ENCODE measurements at regions not wholly inside any gene's neighbourhood (a gene's known extent, or its start where the extent isn't known, plus 50 kb on each side); places are given as distances from the start of the nearest gene placed in this dataset.
A peak's percentile ranks its signal among the peaks of the same experiment; 100 is the strongest.
"Not testable (repeated sequence)": the region's sequence is repeated elsewhere in the genome, so short reads cannot be mapped to it uniquely, and the experiment has no call there.

- DNase-seq (ENCODE audit: low spot score) (peak; percentile 39), FAIRE-seq (no peak)
Observed at GRCh38 chr7:46131916-46132795, 211.1 kb upstream of the IGFBP3 start.

GRCh38 chr7:46129831-46130230 lies 208.8 kb upstream of the IGFBP3 start:
- no peak for FAIRE-seq
- DNase-seq (ENCODE audit: low spot score): no peak

GRCh38 chr7:46127814-46128213 lies 206.7 kb upstream of the IGFBP3 start:
- FAIRE-seq: no peak

DNA sequence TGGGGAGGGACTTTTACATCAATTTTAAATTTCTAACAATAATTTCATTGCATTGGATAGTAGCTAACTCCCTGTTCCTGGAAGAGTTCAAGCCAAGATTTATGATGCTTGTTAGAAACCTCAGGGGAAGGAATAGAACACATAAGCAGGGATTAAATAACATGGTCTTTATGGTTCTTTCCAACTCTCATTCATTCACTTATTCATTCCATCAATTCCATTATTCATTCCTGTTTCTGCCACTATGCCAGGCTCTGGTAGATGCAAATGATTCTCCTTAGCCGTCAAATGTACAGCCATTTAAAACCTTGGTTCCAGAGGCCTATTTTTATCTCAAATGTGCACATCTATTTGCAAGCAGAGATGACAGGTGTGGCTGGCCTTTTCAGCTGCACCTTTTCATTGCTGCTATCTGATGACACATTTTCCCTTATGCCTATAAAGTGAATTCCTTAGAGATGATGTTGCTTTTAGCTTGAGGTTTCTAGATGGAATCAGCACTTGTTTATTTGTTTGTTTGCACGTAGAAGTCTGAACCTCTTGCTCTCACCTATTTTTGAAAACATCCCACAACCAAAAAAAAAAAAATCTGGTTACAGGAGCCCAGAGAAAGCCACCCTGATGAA lies 205.7 kb upstream of the IGFBP3 start:
- DNase-seq (ENCODE audit: low spot score) (no peak), FAIRE-seq (no peak)

More at GRCh38 chr7:46127814-46128213, 206.7 kb upstream of the IGFBP3 start:
- DNase-seq (ENCODE audit: low spot score): no peak

- FAIRE-seq: no peak
Observed at GRCh38 chr7:46123756-46124343, 202.8 kb upstream of the IGFBP3 start.

GRCh38 chr7:46115410-46115809 lies 194.3 kb upstream of the IGFBP3 start:
- peak; percentile 15 for FAIRE-seq
- no peak for DNase-seq (ENCODE audit: low spot score)

More at GRCh38 chr7:46123756-46124343, 202.8 kb upstream of the IGFBP3 start:
- no peak for DNase-seq (ENCODE audit: low spot score)

- DNase-seq (ENCODE audit: low spot score): no peak
- FAIRE-seq: no peak
Observed at GRCh38 chr7:46109437-46109836, 188.4 kb upstream of the IGFBP3 start.

DNA sequence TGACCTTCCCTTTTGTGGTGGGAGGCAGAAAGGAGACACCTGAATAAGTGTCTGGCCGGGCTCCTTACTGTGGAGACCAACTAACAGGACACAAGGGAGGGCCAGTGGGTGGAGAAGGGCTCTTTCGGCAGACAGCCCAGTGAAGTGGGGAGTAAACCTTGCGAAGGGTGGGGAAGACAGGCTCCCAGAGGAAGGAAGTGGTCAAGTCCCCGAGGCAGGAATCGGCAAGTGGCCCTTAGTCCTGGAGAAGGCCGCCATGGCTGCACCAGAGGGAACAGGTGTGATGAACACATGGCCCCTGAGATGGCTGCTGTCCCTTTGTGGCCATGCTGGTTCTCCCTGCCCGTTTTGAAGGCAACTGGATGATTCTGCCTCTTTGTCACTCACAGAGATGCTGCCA lies 187.2 kb upstream of the IGFBP3 start:
- no peak for FAIRE-seq

GRCh38 chr7:46107610-46108217 lies 186.6 kb upstream of the IGFBP3 start:
- DNase-seq (ENCODE audit: low spot score): no peak
- no peak for FAIRE-seq

More for the DNA sequence above, 187.2 kb upstream of the IGFBP3 start:
- DNase-seq (ENCODE audit: low spot score): no peak

GRCh38 chr7:46100521-46100920 lies 179.4 kb upstream of the IGFBP3 start:
- DNase-seq (ENCODE audit: low spot score): no peak
- no peak for FAIRE-seq

DNA sequence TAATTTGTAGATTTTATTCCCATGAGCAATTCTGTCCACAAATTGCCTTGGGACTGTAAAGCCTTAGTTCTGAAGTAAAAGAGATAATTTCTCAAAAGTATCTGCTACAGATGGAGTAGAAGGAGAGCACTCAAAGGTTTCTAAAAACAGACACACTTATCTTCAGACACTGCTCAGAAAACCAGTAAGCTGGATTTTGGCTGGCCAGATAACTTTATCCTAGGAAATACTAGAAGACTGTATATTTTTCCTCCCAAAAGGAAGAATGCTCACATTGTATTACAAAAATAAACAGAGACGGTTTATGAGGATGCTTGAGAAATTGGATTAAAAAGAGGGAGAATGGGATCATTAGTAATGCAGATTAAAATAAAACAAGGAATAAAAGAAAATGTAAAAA lies 178.0 kb upstream of the IGFBP3 start:
- no peak for FAIRE-seq
- DNase-seq (ENCODE audit: low spot score): no peak

GRCh38 chr7:46091071-46091470 lies 170.0 kb upstream of the IGFBP3 start:
- no peak for FAIRE-seq
- no peak for DNase-seq (ENCODE audit: low spot score)

GRCh38 chr7:46089281-46089680 lies 168.2 kb upstream of the IGFBP3 start:
- FAIRE-seq: no peak
- DNase-seq (ENCODE audit: low spot score): no peak

DNA sequence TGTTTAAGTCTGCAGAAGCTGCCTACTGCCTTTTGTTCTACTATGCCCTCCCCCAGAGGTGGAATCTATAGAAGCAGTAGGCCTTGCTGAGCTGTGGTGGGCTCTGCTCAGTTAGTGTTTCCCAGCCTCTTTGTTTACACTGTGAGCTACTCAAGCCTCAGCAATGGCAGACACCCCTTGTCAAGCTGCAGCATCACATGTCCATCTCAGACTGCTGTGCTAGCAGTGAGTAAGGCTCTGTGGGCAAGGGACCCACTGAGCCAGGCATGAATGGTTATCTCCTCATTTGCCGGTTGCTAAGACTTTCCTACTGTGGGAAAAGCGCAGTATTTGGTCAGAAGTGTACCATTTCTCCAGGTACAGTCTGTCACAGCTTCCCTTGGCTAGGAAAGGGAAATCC lies 167.4 kb upstream of the IGFBP3 start:
- not testable (repeated sequence) for DNase-seq (ENCODE audit: low spot score); FAIRE-seq

DNA sequence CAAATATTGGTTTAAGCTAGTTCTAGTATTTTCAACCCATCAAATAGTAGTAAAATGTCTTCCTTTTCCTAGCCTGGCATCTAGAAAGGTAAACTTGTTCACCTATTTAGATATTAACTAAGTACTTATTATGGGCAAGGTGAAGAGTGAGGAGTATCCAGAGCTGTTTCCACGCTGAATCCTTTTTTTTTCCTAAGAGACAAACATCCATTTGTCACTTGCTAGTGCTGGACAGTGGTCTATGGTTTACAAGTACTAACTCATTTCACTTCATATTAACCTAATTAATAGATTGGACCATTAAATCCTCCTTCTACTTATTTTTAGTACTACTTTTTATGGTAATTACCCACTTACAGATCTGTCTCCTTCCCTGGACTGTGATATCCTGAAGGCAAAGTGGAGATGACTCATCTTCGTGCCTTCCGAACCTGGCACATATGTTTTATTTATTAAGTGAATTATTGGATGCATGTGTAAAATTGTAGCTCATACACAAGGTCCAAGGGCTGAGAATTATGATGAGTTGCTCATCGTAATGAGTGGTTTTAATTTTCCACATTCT lies 159.6 kb upstream of the IGFBP3 start:
- DNase-seq (ENCODE audit: low spot score) (no peak), FAIRE-seq (no peak)

DNA sequence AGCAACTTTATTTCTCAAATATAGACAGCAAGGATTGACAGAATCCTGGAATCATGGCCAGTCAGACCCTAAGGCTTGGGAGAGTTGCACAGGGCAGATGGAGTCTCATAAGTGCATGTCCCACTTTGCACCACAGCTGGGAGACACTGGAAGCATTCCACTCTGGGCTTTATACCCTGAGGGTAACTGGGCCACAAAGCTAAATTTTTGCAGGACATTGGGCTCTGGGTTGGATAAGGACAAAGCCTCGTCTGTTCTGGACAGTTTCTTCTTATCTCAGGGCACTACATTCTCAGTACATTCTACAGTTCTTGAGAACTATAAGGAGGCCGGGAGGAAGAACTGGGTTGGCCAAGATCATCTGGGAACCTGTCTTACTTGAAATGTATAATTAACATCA lies 158.3 kb upstream of the IGFBP3 start:
- FAIRE-seq (no peak), DNase-seq (ENCODE audit: low spot score) (no peak)

GRCh38 chr7:46076527-46076926 lies 155.5 kb upstream of the IGFBP3 start:
- FAIRE-seq: no peak
- no peak for DNase-seq (ENCODE audit: low spot score)

DNA sequence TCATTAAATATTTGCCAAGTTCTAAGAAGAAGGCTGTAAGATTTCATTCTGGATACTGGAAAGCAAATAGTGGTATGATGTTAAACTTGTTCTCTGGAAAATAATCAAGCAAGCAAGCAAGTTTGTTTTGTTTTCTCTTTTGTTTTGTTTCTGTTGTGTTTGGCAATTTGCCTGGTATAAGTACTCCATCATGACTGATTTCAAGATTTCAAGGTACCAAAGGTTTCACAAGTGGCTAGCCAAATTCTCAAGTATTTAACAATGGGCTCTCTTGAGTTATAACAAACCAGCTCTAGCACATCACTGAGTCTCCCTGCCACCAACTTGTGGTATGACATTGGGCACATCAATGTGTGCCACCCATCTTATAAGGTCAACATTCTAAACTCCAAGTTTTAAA lies 151.7 kb upstream of the IGFBP3 start:
- DNase-seq (ENCODE audit: low spot score) (no peak), FAIRE-seq (no peak)

- no peak for DNase-seq (ENCODE audit: low spot score)
- FAIRE-seq: no peak
Observed at GRCh38 chr7:46071601-46072000, 150.5 kb upstream of the IGFBP3 start.

GRCh38 chr7:46071076-46071475 lies 150.0 kb upstream of the IGFBP3 start:
- FAIRE-seq (no peak), DNase-seq (ENCODE audit: low spot score) (no peak)

- FAIRE-seq (no peak), DNase-seq (ENCODE audit: low spot score) (no peak)
Observed at GRCh38 chr7:46068159-46068558, 147.1 kb upstream of the IGFBP3 start.
